ENCODE measurements at regions not wholly inside any gene's neighbourhood (a gene's known extent, or its start where the extent isn't known, plus 50 kb on each side); places are given as distances from the start of the nearest gene placed in this dataset.

DNA sequence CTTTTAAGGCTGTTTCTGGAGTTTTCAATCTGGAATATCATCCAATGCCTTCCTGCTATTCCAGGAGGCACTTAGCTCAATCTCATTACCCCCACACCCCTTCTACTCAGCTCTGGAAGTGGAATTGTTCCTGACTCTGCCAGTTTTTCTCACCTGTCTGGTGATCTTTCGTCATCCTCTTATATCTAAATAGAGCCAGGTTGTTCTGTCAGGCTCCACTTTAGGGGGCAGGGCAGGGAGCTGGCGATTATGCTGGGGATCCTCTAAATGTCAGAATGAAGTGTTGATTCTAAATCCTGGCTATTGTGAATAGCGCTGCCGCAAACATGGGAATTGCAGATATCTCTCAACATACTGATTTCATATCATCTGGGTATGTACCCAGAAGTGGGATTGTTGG lies 63.6 kb upstream of the ETV3 start:
- Histone ChIP-seq H3K9me2 (ENCODE audit: insufficient read depth) (no peaks in the 10 kb centered on the region), H3K27me3 (ENCODE audit: insufficient read depth, low read length) (peaks cover 12% of the 10 kb centered on the region), H3K79me2 (ENCODE audit: insufficient read depth, low read length) (no peaks in the 10 kb centered on the region), H3K27ac (ENCODE audit: low read depth, low read length) (no peak overlapping the region), H3K9ac (ENCODE audit: low read length) (no peak overlapping the region), H3K4me3 (replicated peaks in 1 of 2; ENCODE audit: low read depth in 1 of 2, low read length in 2 of 2) (no peak overlapping the region), H3K9me3 (ENCODE audit: control insufficient read depth in 1 of 2, insufficient read depth in 1 of 2, low read depth in 1 of 2, low read length in 2 of 2) (no peaks in the 10 kb centered on the region), H3K4me1 (ENCODE audit: control insufficient read depth in 1 of 2, insufficient read depth in 2 of 2, low read length in 2 of 2) (no peaks in the 10 kb centered on the region), H3K36me3 (ENCODE audit: control insufficient read depth in 1 of 2, insufficient read depth in 2 of 2, low read length in 2 of 2) (no peaks in the 10 kb centered on the region), H2AFZ (ENCODE audit: low read depth, low read length, poor library complexity, severe bottlenecking) (no peak overlapping the region), H3K4me2 (ENCODE audit: low read length) (no peak overlapping the region), H4K20me1 (ENCODE audit: insufficient read depth) (no peaks in the 10 kb centered on the region)
- ATAC-seq (no peak), DNase-seq (ENCODE audit: low read depth, low spot score) (no peak)
- ChIA-PET POLR2A (no interaction called here), CTCF (no interaction called here), RAD21 (ENCODE audit: low non-redundant PET in 1 of 2, low total read pairs in 2 of 2, uncharacterized antibody in 2 of 2, unreplicated experiment in 2 of 2) (no interaction called here)
- no TSS peak for BruUV-seq (replicated peaks)
- intact Hi-C loops (cut with micrococcal nuclease): no loop called here
- no peak for TF ChIP-seq FOSL1 (IDR thresholded peaks at IDR 0.05; ENCODE audit: low read depth)
- TF ChIP-seq EZH2phosphoT487 (IDR thresholded peaks at IDR 0.05; ENCODE audit: borderline replicate concordance): no peak
- no peak for TF ChIP-seq SP1 (IDR thresholded peaks at IDR 0.05; ENCODE audit: low read depth)
- TF ChIP-seq POLR2A (IDR thresholded peaks at IDR 0.05; ENCODE audit: borderline replicate concordance, extremely low read depth, insufficient read depth, insufficient read length): no peak
- TF ChIP-seq ELF1 (IDR thresholded peaks at IDR 0.05; ENCODE audit: borderline replicate concordance, low read depth): no peak
- no peak for TF ChIP-seq JUND (IDR thresholded peaks at IDR 0.05)
- TF ChIP-seq, protein P1, sequence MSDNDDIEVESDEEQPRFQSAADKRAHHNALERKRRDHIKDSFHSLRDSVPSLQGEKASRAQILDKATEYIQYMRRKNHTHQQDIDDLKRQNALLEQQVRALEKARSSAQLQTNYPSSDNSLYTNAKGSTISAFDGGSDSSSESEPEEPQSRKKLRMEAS (IDR thresholded peaks at IDR 0.05): no peak
- TF ChIP-seq SRF (IDR thresholded peaks at IDR 0.05; ENCODE audit: low read depth): no peak
- no peak for TF ChIP-seq ZFX (IDR thresholded peaks at IDR 0.05)
- TF ChIP-seq POLR2AphosphoS5 (IDR thresholded peaks at IDR 0.05; ENCODE audit: low read depth, low read length): no peak
- TF ChIP-seq ZBTB33 (IDR thresholded peaks at IDR 0.05; ENCODE audit: extremely low read depth, insufficient replicate concordance, low read length): no peak
- no peak for TF ChIP-seq YY1 (IDR thresholded peaks at IDR 0.05; ENCODE audit: extremely low read depth, insufficient replicate concordance, low read depth, low read length)
- TF ChIP-seq ZNF274 (IDR thresholded peaks at IDR 0.05; ENCODE audit: low read depth, low read length): no peak
- no peak for TF ChIP-seq SIN3A (IDR thresholded peaks at IDR 0.05; ENCODE audit: low read depth)
- TF ChIP-seq CTCF (IDR thresholded peaks at IDR 0.05 in 2 of 3, conservative IDR thresholded peaks at IDR 0.05 in 1 of 3; ENCODE audit: borderline replicate concordance in 1 of 3, insufficient read depth in 1 of 3, low read depth in 2 of 3, low read length in 2 of 3): no peak
- no peak for TF ChIP-seq REST (IDR thresholded peaks at IDR 0.05; ENCODE audit: low read depth)
